HCT116 (cell line): ENCODE measurements at regions not wholly inside any gene's neighbourhood (a gene's known extent, or its start where the extent isn't known, plus 50 kb on each side); places are given as distances from the start of the nearest gene placed in this dataset.

Source experiments
- ATAC-seq: fragments of 200-7000 bp; cut with Tn5 transposase; 2 replicates; pipeline ENCODE4 v1.9.1; 2020; ENCODE audit warnings: mild to moderate bottlenecking, moderate library complexity
- BruUV-seq: library from RNA; stranded (reverse); fragments of 400-500 nt; replicated peaks from 2 replicates; lab custom pipeline; 2021; lab: Mats Ljungman, UMichigan
- CTCF ChIA-PET: fragments of 300-600 bp; sonication (Branson Sonifier 250); formaldehyde crosslinking; loops from one replicate; lab custom pipeline; 2021; ENCODE audit warnings: antibody characterized with exemption; lab: Charles Lee
- POLR2A ChIA-PET: fragments of 300-600, 350-600 bp; sonication (Branson Sonifier 250); formaldehyde crosslinking; loops from one replicate; lab custom pipeline; 2021; ENCODE audit warnings: antibody characterized with exemption; lab: Charles Lee
- RAD21 ChIA-PET, 2 experiments: fragments of 300-600 bp; sonication (Branson Sonifier 250); formaldehyde crosslinking; loops; one replicate each; lab custom pipeline; 2023; ENCODE audit warnings: low total read pairs in 2 of 2; ENCODE audit not compliant: uncharacterized antibody in 2 of 2, unreplicated experiment in 2 of 2, low non-redundant PET in 1 of 2; lab: Charles Lee
- DNase-seq: peaks from one replicate; pipeline ENCODE4 v3.0.0-alpha.2; 2010; ENCODE audit warnings: low read depth, low spot score
- H2AFZ ChIP-seq: fragments of 200-600 bp; shearing (Covaris generic), sonication (generic); 2 replicates; pipeline ENCODE4 v1.6.1; 2017; ENCODE audit warnings: low read depth, mixed run types, mixed read lengths, antibody characterized with exemption, low read length; ENCODE audit not compliant: poor library complexity, severe bottlenecking
- H3K27ac ChIP-seq: 2 replicates; pipeline ENCODE4 v1.5.1; 2012; ENCODE audit warnings: low read depth, low read length
- H3K27me3 ChIP-seq: fragments of 200-600 bp; sonication (generic); 2 replicates; pipeline ENCODE4 v1.6.1; 2016; ENCODE audit warnings: mixed run types, low read length, mixed read lengths; ENCODE audit not compliant: insufficient read depth
- H3K36me3 ChIP-seq, 2 experiments: fragments of 200-500 bp in 1 of 2; fragments of 200-600 bp in 1 of 2; sonication (Bioruptor generic) in 1 of 2; sonication (generic) in 1 of 2; 2 replicates each; pipeline versions ENCODE4 v1.5.1 to v1.6.1; 2014 to 2016; ENCODE audit warnings: low read length in 2 of 2, inconsistent platforms in 1 of 2, mixed read lengths in 1 of 2, mixed run types in 1 of 2; ENCODE audit not compliant: insufficient read depth in 2 of 2, control insufficient read depth in 1 of 2
- H3K4me1 ChIP-seq, 2 experiments: fragments of 200-600 bp in 1 of 2; sonication (generic) in 1 of 2; 2 replicates each; pipeline versions ENCODE4 v1.5.1 to v1.6.1; 2012 to 2017; ENCODE audit warnings: low read length in 2 of 2, inconsistent platforms in 1 of 2, mild to moderate bottlenecking in 1 of 2, mixed read lengths in 1 of 2, mixed run types in 1 of 2, moderate library complexity in 1 of 2; ENCODE audit not compliant: insufficient read depth in 2 of 2, control insufficient read depth in 1 of 2
- H3K4me2 ChIP-seq: fragments of 200-600 bp; sonication (generic); 2 replicates; pipeline ENCODE4 v1.6.1; 2017; ENCODE audit warnings: mixed run types, low read length, mixed read lengths
- H3K4me3 ChIP-seq, 2 experiments: fragments of 200-600 bp in 1 of 2; sonication (generic) in 1 of 2; replicated peaks in 1 of 2; 2 replicates each; pipeline ENCODE4 v1.5.1; 2011 to 2016; ENCODE audit warnings: low read length in 2 of 2, control low read depth in 1 of 2, low read depth in 1 of 2, mild to moderate bottlenecking in 1 of 2, mixed read lengths in 1 of 2, mixed run types in 1 of 2
- H3K79me2 ChIP-seq: fragments of 200-600 bp; sonication (generic); 2 replicates; pipeline ENCODE4 v1.6.1; 2017; ENCODE audit warnings: mild to moderate bottlenecking, mixed run types, low read length, moderate library complexity, mixed read lengths; ENCODE audit not compliant: insufficient read depth
- H3K9ac ChIP-seq: fragments of 200-600 bp; sonication (generic); 2 replicates; pipeline ENCODE4 v1.6.1; 2016; ENCODE audit warnings: low read length, mixed read lengths
- H3K9me2 ChIP-seq: fragments of 200-600 bp; sonication (generic), shearing (Covaris generic); 2 replicates; pipeline ENCODE4 v1.6.1; 2017; ENCODE audit warnings: mixed run types, mild to moderate bottlenecking, moderate library complexity; ENCODE audit not compliant: insufficient read depth
- H3K9me3 ChIP-seq, 2 experiments: fragments of 200-500 bp in 1 of 2; fragments of 200-600 bp in 1 of 2; sonication (Bioruptor generic) in 1 of 2; sonication (generic) in 1 of 2; 2 replicates each; pipeline ENCODE4 v1.6.1; 2014 to 2017; ENCODE audit warnings: low read length in 2 of 2, mixed read lengths in 2 of 2, inconsistent platforms in 1 of 2, low read depth in 1 of 2, mild to moderate bottlenecking in 1 of 2, mixed run types in 1 of 2, moderate library complexity in 1 of 2; ENCODE audit not compliant: control insufficient read depth in 1 of 2, insufficient read depth in 1 of 2
- H4K20me1 ChIP-seq: fragments of 200-600 bp; sonication (generic), shearing (Covaris generic); 2 replicates; pipeline ENCODE4 v1.6.1; 2017; ENCODE audit warnings: mixed run types, mild to moderate bottlenecking, moderate library complexity; ENCODE audit not compliant: insufficient read depth
- CEBPB ChIP-seq: IDR thresholded peaks from 2 replicates; pipeline ENCODE4 v1.6.1; 2012; ENCODE audit warnings: low read depth
- CTCF ChIP-seq, 3 experiments: fragments of 200-600 bp in 1 of 3; sonication (generic) in 1 of 3; IDR thresholded peaks in 2 of 3; conservative IDR thresholded peaks in 1 of 3; 2 replicates each; pipeline ENCODE4 v1.5.1; 2012 to 2017; ENCODE audit warnings: low read depth in 2 of 3, low read length in 2 of 3, antibody characterized with exemption in 1 of 3, borderline replicate concordance in 1 of 3, control low read depth in 1 of 3, mild to moderate bottlenecking in 1 of 3, mixed read lengths in 1 of 3, mixed run types in 1 of 3, moderate library complexity in 1 of 3; ENCODE audit not compliant: insufficient read depth in 1 of 3
- ELF1 ChIP-seq: IDR thresholded peaks from 2 replicates; pipeline ENCODE4 v1.6.1; 2012; ENCODE audit warnings: low read depth, borderline replicate concordance
- EZH2phosphoT487 ChIP-seq: fragments of 200-600 bp; IDR thresholded peaks from 2 replicates; pipeline ENCODE4 v1.6.1; 2018; ENCODE audit warnings: antibody characterized with exemption, borderline replicate concordance
- FOSL1 ChIP-seq: IDR thresholded peaks from 2 replicates; pipeline ENCODE4 v1.6.1; 2012; ENCODE audit warnings: low read depth
- JUND ChIP-seq: IDR thresholded peaks from 2 replicates; pipeline ENCODE4 v1.6.1; 2012
- MAX ChIP-seq: IDR thresholded peaks from 2 replicates; pipeline ENCODE4 v1.6.1; 2012
- POLR2A ChIP-seq: IDR thresholded peaks from 2 replicates; pipeline ENCODE4 v1.7.0; 2011; ENCODE audit warnings: borderline replicate concordance; ENCODE audit not compliant: insufficient read depth, insufficient read length; ENCODE audit errors: extremely low read depth
- RAD21 ChIP-seq: IDR thresholded peaks from 2 replicates; pipeline ENCODE4 v1.6.1; 2012; ENCODE audit warnings: low read depth, mild to moderate bottlenecking
- SP1 ChIP-seq: IDR thresholded peaks from 2 replicates; pipeline ENCODE4 v1.6.1; 2012; ENCODE audit warnings: low read depth
- SRF ChIP-seq: IDR thresholded peaks from 2 replicates; pipeline ENCODE4 v1.6.1; 2012; ENCODE audit warnings: low read depth
- TCF7L2 ChIP-seq: IDR thresholded peaks from 2 replicates; pipeline ENCODE4 v1.7.0; 2011; ENCODE audit warnings: borderline replicate concordance, inconsistent platforms; ENCODE audit not compliant: insufficient read depth, insufficient read length; ENCODE audit errors: extremely low read depth
- ZBTB33 ChIP-seq: IDR thresholded peaks from 2 replicates; pipeline ENCODE4 v1.6.1; 2011; ENCODE audit warnings: mild to moderate bottlenecking, low read length, moderate library complexity; ENCODE audit not compliant: insufficient replicate concordance; ENCODE audit errors: extremely low read depth
- ZFX ChIP-seq: fragments of 450-650 bp; IDR thresholded peaks from 2 replicates; pipeline ENCODE4 v1.6.1; 2017
- intact Hi-C: fragments of 100-400 bp; cut with micrococcal nuclease; formaldehyde crosslinking; loops from 2 replicates; pipeline ENCODE4 v1.10.0; 2022

GRCh38 chr1:113256348-113256729, 134.0 kb upstream of the MAGI3 start:
- Histone ChIP-seq H4K20me1 (no peaks in the 10 kb centered on the region), H3K79me2 (no peaks in the 10 kb centered on the region), H3K9me2 (no peaks in the 10 kb centered on the region), H3K9me3 (no peaks in the 10 kb centered on the region), H3K4me1 (no peaks in the 10 kb centered on the region), H3K27ac (no peak overlapping the region), H2AFZ (no peak overlapping the region), H3K4me3 (no peak overlapping the region), H3K4me2 (no peak overlapping the region), H3K27me3 (no peaks in the 10 kb centered on the region), H3K9ac (no peak overlapping the region), H3K36me3 (no peaks in the 10 kb centered on the region)
- TF ChIP-seq MAX (no peak), TCF7L2 (no peak), FOSL1 (no peak), CTCF (IDR thresholded peaks at IDR 0.05 in 2 of 3, conservative IDR thresholded peaks at IDR 0.05 in 1 of 3; ENCODE audit: borderline replicate concordance in 1 of 3, insufficient read depth in 1 of 3, low read depth in 2 of 3, low read length in 2 of 3) (no peak), EZH2phosphoT487 (no peak), JUND (no peak)
- DNase-seq (no peak), ATAC-seq (no peak)
- no TSS peak for BruUV-seq
- ChIA-PET POLR2A (no interaction called here), CTCF (no interaction called here), RAD21 (no interaction called here)
- intact Hi-C loops = no loop called here

GRCh38 chr1:113259988-113260387, 130.3 kb upstream of the MAGI3 start:
- H3K4me3 ChIP-seq = no peak overlapping the region
- no peak overlapping the region for H3K4me2 ChIP-seq
- no peaks in the 10 kb centered on the region for H3K27me3 ChIP-seq
- no peaks in the 10 kb centered on the region for H3K36me3 ChIP-seq
- H3K9me3 ChIP-seq = no peaks in the 10 kb centered on the region
- no peak overlapping the region for H2AFZ ChIP-seq
- ATAC-seq = no peak
- H3K9me2 ChIP-seq = no peaks in the 10 kb centered on the region
- no peak for TF ChIP-seq CEBPB
- TF ChIP-seq SP1 = no peak
- TF ChIP-seq POLR2A = no peak
- TF ChIP-seq JUND = no peak
- no peak for TF ChIP-seq FOSL1
- TF ChIP-seq SRF = no peak
- TF ChIP-seq RAD21 = no peak
- TF ChIP-seq ELF1 = no peak
- TF ChIP-seq ZFX = no peak
- no peak for TF ChIP-seq ZBTB33
- TF ChIP-seq MAX = no peak
- TF ChIP-seq EZH2phosphoT487 = no peak
- TF ChIP-seq, all 23 proteins: peak for 0
- intact Hi-C loops = no loop called here
- ChIA-PET POLR2A (no interaction called here), CTCF (no interaction called here), RAD21 (no interaction called here)
- H3K9ac ChIP-seq = no peak overlapping the region
- no TSS peak for BruUV-seq
- no peaks in the 10 kb centered on the region for H4K20me1 ChIP-seq
- DNase-seq = no peak
- no peaks in the 10 kb centered on the region for H3K79me2 ChIP-seq
- no peaks in the 10 kb centered on the region for H3K4me1 ChIP-seq
- no peak overlapping the region for H3K27ac ChIP-seq
